ENCODE measurements at regions not wholly inside any gene's neighbourhood (a gene's known extent, or its start where the extent isn't known, plus 50 kb on each side); places are given as distances from the start of the nearest gene placed in this dataset.

DNA sequence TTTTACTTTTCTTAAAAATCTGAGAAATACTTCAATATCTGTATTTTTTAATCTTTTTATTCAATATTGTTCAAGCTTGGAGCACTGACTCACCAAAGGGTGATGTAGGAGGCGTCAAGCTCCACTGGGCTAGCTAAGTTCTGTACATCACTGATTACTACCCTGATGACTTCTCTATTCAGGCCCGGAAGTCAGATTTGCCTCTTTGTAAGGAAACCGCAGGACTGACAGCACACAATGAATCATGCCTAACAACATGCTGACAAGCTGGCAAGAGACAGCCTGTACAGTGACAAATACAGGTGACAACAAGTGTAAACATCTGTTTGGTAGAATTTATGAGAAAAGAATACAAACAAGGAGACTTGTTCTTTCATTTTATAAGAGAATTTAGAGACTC, 627.9 kb upstream of the RORB start:
- no peak overlapping the region for H2AFZ ChIP-seq
- no peaks in the 10 kb centered on the region for H3K79me2 ChIP-seq (replicated peaks; ENCODE audit: insufficient read depth)
- H4K20me1 ChIP-seq (replicated peaks; ENCODE audit: insufficient read depth), result no peaks in the 10 kb centered on the region
- H3K4me3 ChIP-seq, result no peak overlapping the region
- Mint-ChIP-seq H3K36me3 (ENCODE audit: low read depth) (no peaks in the 10 kb centered on the region), H3K27me3 (ENCODE audit: insufficient read depth, low read depth, poor library complexity) (no peaks in the 10 kb centered on the region), H3K27ac (no peak overlapping the region), H3K9me3 (no peaks in the 10 kb centered on the region), H3K4me3 (no peak overlapping the region), H3K4me1 (peaks cover 11% of the 10 kb centered on the region)
- no peaks in the 10 kb centered on the region for H3K27me3 ChIP-seq (ENCODE audit: insufficient read depth)
- TF ChIP-seq ZNF462 (CRISPR knock-in tag; IDR thresholded peaks at IDR 0.05), result no peak
- TF ChIP-seq STAT1 (IDR thresholded peaks at IDR 0.05; ENCODE audit: unreplicated experiment), result no peak
- TF ChIP-seq CREB1 (CRISPR knock-in tag; IDR thresholded peaks at IDR 0.05; ENCODE audit: low read depth), result no peak
- TF ChIP-seq REST (IDR thresholded peaks at IDR 0.05; ENCODE audit: unreplicated experiment), result no peak
- TF ChIP-seq JUNB (IDR thresholded peaks at IDR 0.05; ENCODE audit: unreplicated experiment), result no peak
- no peak for TF ChIP-seq ZNF114 (CRISPR knock-in tag; IDR thresholded peaks at IDR 0.05)
- TF ChIP-seq EZH2phosphoT487 (IDR thresholded peaks at IDR 0.05; ENCODE audit: unreplicated experiment), result no peak
- TF ChIP-seq NANOG (IDR thresholded peaks at IDR 0.05; ENCODE audit: borderline replicate concordance), result no peak
- TF ChIP-seq CTCF (conservative IDR thresholded peaks at IDR 0.05; ENCODE audit: low read depth in 2 of 2), result no peak
- no peak for TF ChIP-seq ZNF331 (CRISPR knock-in tag; IDR thresholded peaks at IDR 0.05; ENCODE audit: low read depth)
- no peak for TF ChIP-seq POLR2AphosphoS5 (IDR thresholded peaks at IDR 0.05; ENCODE audit: low read depth)
- TF ChIP-seq, protein P1, sequence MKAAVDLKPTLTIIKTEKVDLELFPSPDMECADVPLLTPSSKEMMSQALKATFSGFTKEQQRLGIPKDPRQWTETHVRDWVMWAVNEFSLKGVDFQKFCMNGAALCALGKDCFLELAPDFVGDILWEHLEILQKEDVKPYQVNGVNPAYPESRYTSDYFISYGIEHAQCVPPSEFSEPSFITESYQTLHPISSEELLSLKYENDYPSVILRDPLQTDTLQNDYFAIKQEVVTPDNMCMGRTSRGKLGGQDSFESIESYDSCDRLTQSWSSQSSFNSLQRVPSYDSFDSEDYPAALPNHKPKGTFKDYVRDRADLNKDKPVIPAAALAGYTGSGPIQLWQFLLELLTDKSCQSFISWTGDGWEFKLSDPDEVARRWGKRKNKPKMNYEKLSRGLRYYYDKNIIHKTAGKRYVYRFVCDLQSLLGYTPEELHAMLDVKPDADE (IDR thresholded peaks at IDR 0.05), result no peak
- no peak for TF ChIP-seq EZH2 (IDR thresholded peaks at IDR 0.05; ENCODE audit: low read depth, unreplicated experiment)
- H3K27ac ChIP-seq (ENCODE audit: low read depth), result no peak overlapping the region
- H3K36me3 ChIP-seq (ENCODE audit: insufficient read depth), result no peaks in the 10 kb centered on the region
- no peak for DNase-seq (ENCODE audit: low spot score)
- no peaks in the 10 kb centered on the region for H3K9me2 ChIP-seq (ENCODE audit: insufficient read depth)
- ATAC-seq, result no peak; the same call in 2 of the 3 replicates
- H3F3A ChIP-seq (replicated peaks; ENCODE audit: low read depth), result no peaks in the 10 kb centered on the region
- H3K4me1 ChIP-seq (ENCODE audit: insufficient read depth), result peaks cover 6% of the 10 kb centered on the region; the same call in 1 of the 2 replicates
- no peak overlapping the region for H3K4me2 ChIP-seq
